Activated CD8-positive, alpha-beta memory T cell treated with anti-CD3 and anti-CD28 coated beads, Interleukin-2, amount 50 U/mL, for 24 hours (primary cell): ENCODE measurements at regions not wholly inside any gene's neighbourhood (a gene's known extent, or its start where the extent isn't known, plus 50 kb on each side); places are given as distances from the start of the nearest gene placed in this dataset.

ENCODE experiments used
- DNase-seq: peaks from one replicate; pipeline ENCODE4 v3.0.0-alpha.2; 2020; ENCODE audit errors: extremely low read depth

- DNase-seq, result no peak
Measured at GRCh38 chr4:12178614-12179610, 750.2 kb upstream of the HS3ST1 start.

DNA sequence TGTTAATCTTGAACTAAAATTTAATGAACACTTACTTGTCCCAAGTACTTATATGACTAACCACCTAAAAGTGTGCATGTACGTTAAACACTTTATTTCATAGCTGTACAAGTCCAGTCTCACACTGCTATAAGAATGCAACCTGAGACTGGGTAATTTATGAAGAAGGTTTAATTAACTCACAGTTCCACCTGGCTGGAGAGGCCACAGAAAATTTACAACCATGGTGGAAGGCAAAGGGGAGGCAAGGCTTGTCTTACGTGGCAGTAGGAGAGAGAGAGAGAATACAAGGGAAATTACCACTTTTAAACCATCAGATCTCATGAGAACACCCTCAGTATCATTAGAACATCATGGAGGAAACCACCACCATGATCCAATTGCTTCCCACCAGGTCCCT lies 748.7 kb upstream of the HS3ST1 start:
- no peak for DNase-seq

DNA sequence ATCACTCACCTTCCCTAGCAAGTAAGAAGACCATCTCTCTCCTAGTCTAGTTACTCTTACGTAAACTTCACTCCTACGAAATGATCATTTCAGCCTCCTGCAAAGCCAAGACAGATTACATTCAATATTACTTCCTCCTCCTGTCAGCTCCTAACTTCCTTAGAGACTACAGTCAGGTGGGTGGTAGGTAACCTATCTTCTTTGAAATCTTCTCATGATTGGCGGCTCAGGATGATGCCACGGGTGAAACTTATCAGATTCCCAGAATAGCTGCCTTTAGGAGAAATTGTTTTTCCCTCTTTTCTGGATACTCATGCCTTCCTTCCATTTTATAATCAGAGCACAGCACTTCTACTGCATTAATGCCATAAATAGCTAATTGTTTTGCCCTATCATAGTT lies 744.8 kb upstream of the HS3ST1 start:
- no peak for DNase-seq

DNA sequence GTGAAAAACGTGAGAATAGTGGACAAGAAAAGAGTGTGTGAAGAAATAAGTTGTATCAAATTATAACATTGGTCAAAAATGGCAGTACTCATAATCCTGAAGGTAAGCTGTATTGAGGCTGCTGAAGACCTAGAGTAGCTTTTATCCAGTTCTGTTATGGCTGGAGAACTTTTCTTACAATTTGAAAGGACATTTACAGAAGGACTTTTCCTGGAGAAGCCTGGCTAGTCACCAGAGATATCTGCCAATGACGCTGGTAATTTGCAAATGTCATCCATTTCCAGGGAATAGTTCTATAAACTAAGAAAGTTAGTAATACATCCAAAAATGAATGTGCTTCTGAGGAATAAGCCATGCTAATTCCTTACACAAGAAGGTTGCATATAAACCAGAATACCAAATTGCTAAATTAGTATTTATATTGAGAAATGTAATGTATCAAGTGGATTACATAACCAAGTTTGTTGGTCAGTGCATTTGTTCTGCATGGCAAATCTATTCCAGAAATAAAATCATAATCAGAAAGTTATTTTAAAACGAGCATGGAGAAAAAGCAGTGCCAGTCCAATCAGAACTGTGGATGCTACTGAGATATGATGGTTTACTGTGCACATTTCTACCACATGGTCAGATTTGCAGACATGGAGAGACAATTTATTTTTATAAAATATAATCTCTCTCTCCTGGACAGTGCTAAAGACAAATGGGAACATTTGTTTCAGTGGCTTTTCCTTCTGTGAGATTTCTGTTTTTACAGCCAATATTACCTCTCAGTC lies 743.7 kb upstream of the HS3ST1 start:
- no peak for DNase-seq

DNA sequence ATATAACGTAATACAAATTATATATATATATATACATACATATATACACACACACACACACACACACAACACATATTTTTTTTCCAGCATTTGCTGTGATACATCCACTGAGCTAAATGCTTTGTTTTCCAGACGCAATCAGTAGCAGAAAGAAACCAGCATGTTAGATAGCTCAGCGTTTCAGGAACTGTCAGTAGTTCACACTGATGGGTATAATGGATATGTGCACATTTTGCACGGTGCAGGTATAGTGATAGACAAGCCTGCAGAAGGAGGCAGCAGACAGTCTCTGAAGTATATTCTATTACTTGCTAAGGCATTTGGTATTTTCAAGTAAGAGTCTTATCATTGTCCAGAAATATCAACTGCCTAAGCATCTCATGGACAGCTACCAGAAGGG lies 741.6 kb upstream of the HS3ST1 start:
- no peak for DNase-seq

GRCh38 chr4:12165616-12166015 lies 736.9 kb upstream of the HS3ST1 start:
- no peak for DNase-seq

- no peak for DNase-seq
Measured at GRCh38 chr4:12146339-12146738, 717.6 kb upstream of the HS3ST1 start.

- no peak for DNase-seq
Measured at GRCh38 chr4:12145768-12146167, 717.1 kb upstream of the HS3ST1 start.

DNA sequence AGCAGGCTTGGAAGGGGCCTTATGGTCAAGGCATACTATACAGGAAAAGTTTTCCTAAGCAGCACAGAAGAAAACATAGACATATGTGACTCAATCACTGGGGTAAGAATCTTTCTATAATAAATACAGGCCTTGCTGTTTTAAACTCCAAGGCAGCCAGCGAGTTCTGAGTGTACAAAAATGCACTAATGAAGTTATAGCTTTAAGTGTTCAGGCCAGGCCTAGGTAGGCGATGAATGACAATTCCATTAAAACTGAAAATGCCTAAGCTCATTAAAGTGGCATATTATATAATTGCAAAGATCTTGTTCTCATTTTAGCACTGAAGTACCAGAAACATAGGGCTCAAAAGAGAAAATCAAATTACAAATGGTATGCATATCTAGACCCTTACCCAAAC lies 716.4 kb upstream of the HS3ST1 start:
- DNase-seq, result no peak

GRCh38 chr4:12144051-12144450 lies 715.4 kb upstream of the HS3ST1 start:
- DNase-seq, result no peak

GRCh38 chr4:12140864-12141263 lies 712.2 kb upstream of the HS3ST1 start:
- DNase-seq, result no peak

- DNase-seq, result no peak
Measured at GRCh38 chr4:12139296-12139695, 710.6 kb upstream of the HS3ST1 start.

- DNase-seq, result no peak
Measured at GRCh38 chr4:12138488-12138887, 709.8 kb upstream of the HS3ST1 start.

- no peak for DNase-seq
Measured at GRCh38 chr4:12137575-12137974, 708.9 kb upstream of the HS3ST1 start.

DNA sequence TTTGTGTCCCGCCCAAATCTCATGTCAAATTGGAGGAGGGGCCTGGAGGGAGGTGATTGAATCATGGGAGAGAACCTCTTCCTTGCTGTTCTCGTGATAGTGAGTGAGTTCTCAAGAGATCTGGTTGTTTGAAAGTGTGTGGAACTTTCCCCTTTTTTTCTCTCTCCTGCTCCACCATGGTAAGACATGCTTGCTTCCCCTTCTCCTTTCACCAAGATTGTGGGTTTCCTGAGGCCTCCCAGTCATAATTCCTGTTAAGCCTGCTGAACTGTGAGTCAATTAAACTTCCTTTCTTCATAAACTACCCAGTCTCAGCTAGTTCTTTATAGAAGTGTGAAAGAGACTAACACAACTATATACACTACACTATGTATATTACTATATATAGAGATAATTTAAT lies 697.8 kb upstream of the HS3ST1 start:
- no peak for DNase-seq

- DNase-seq, result no peak
Measured at GRCh38 chr4:12124138-12124537, 695.4 kb upstream of the HS3ST1 start.

DNA sequence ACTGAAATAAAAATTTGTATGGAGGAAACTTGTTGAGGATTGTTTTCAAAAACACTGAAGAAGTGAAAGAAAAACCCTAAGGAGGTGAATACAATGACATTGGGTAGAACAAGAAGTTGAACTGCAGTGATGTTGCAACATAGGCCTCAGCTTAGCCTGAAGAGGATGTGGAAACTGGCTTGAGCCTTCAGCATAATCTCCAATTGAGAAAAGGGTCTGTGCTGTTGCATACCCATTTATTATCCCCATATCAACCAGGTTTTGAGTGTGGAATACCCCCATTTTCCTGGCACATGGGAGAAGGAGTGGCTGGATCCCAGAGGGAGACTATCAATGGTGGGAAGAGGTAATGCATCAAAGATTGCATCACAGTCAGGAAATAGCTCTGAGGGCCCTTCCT lies 695.0 kb upstream of the HS3ST1 start:
- DNase-seq, result no peak

DNA sequence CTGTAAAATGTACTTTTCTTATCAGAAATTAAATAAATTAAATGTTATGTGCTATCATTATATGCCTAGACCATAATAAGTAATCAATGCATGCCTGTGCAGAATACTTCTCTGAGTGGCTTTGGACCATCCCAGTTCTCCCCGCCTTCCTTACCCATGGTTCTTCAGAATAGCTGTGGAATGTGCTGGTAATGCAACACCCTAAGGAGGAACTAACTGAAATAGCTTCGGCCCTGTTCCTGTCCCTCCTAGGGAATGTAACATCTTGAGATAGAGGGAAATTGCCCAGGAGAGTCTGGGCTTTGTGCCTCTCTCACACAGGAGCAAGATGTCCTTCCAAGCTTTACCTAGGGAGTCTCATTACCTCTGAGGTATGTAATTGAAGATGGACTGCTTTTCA lies 693.6 kb upstream of the HS3ST1 start:
- no peak for DNase-seq

DNA sequence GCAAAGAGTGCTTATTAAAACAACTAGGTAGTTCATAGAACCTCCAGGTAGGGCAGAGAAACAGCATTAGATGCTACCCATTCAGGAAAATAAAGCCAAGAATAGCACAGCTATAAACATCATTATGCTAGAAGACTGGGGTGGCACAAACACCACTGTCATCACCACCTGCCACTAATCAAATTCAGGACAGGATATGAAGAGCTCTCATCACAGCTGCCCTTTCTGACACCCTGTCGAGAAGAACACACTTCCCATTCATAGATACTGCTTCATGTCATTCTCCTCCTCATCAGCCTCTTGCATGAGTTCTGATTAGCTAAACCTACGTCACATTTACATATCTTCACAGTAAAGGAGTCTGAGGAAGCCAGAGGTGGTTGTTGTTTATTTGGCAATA lies 692.3 kb upstream of the HS3ST1 start:
- no peak for DNase-seq

DNA sequence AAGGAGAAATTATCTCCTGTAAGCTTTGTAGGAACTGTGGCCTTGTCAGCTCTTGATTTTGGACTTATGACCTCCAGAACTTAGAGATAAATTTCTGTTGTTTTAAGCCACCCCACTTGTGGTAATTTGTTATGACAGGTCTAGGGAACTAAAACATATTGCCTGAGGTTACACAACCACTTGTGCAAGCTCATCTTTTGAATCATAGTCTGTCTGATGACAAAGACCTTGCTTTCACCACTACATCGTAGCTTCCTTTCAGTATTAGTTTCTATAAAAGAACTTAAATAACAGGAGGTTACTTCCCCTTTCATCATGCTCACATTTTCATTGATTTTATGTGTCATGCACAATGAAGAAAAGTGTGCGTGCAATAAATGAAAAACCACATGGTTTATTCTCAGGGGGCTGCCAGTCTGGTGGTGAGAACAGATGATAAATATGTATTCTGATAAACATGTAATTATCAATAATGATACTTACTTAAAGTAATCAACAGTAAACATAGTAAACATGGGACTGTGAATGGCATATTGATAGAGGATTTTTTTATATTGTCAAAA lies 690.0 kb upstream of the HS3ST1 start:
- no peak for DNase-seq

DNA sequence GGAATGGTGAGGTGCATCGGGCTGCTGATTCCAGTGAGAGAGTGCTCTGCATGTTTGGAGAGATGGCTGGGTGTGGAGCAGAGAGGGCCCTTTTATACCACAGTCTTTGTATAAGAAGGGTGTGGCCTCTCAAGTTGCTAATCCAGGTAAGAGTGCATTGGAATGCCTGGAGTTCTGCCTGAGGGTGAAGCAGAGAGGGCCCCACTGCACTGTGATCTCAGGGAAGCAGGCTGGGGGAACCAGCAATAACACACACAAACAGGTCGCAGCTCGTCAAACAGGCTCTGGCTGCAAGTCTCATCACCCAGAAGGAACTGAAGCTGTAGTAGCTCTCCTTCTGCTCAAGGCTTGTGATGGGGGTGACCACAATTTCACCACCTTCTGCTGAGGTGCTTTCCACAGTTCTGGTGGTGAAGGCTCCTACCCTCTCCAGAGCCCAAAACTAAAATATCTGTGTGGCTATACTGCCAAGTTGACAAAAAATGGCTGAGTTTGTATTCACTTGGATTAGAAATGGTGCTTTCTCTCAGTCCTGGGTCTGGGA lies 687.4 kb upstream of the HS3ST1 start:
- no peak for DNase-seq

GRCh38 chr4:12110627-12111026 lies 681.9 kb upstream of the HS3ST1 start:
- no peak for DNase-seq
